Endodermal cell (in vitro differentiated cells): ENCODE measurements at regions not wholly inside any gene's neighbourhood (a gene's known extent, or its start where the extent isn't known, plus 50 kb on each side); places are given as distances from the start of the nearest gene placed in this dataset.

Experiments
- DNase-seq: peaks from one replicate; pipeline ENCODE4 v3.0.0-alpha.2; 2017
- H3K27ac ChIP-seq: 2 replicates; pipeline ENCODE4 v1.5.1; 2013; ENCODE audit warnings: mild to moderate bottlenecking, low read depth, low read length, moderate library complexity
- H3K27me3 ChIP-seq: 2 replicates; pipeline ENCODE4 v1.6.1; 2013; ENCODE audit warnings: mild to moderate bottlenecking, low read length, moderate library complexity; ENCODE audit not compliant: insufficient read depth, control insufficient read depth, poor library complexity, severe bottlenecking
- H3K36me3 ChIP-seq: 2 replicates; pipeline ENCODE4 v1.7.0; 2013; ENCODE audit warnings: mild to moderate bottlenecking, low read length, moderate library complexity; ENCODE audit not compliant: control insufficient read depth, insufficient read depth
- H3K4me1 ChIP-seq: one replicate; pipeline ENCODE4 v1.7.0; 2013; ENCODE audit warnings: low read length; ENCODE audit not compliant: control insufficient read depth, insufficient read depth
- H3K4me3 ChIP-seq: 2 replicates; pipeline ENCODE4 v1.5.1; 2013; ENCODE audit warnings: mild to moderate bottlenecking, low read length, moderate library complexity
- H3K9ac ChIP-seq: 2 replicates; pipeline ENCODE4 v1.6.1; 2013; ENCODE audit warnings: mild to moderate bottlenecking, low read length, moderate library complexity; ENCODE audit not compliant: poor library complexity, severe bottlenecking; ENCODE audit errors: extremely low read depth
- H3K9me3 ChIP-seq: 2 replicates; pipeline ENCODE4 v1.6.1; 2013; ENCODE audit warnings: mild to moderate bottlenecking, low read length, moderate library complexity; ENCODE audit not compliant: control insufficient read depth
- H3K27ac Mint-ChIP-seq: 2 replicates; pipeline ENCODE4 v1.8.0; 2020; ENCODE audit warnings: mixed read lengths
- H3K27me3 Mint-ChIP-seq: 2 replicates; pipeline ENCODE4 v1.8.0; 2021; ENCODE audit warnings: mild to moderate bottlenecking, mixed read lengths; ENCODE audit not compliant: insufficient read depth
- H3K36me3 Mint-ChIP-seq: 2 replicates; pipeline ENCODE4 v1.8.0; 2020; ENCODE audit warnings: low read depth, mixed read lengths
- H3K4me1 Mint-ChIP-seq: 2 replicates; pipeline ENCODE4 v1.8.0; 2020; ENCODE audit warnings: mixed read lengths
- H3K4me3 Mint-ChIP-seq: 2 replicates; pipeline ENCODE4 v1.8.0; 2020; ENCODE audit warnings: mild to moderate bottlenecking, moderate library complexity, mixed read lengths
- H3K9me3 Mint-ChIP-seq: 2 replicates; pipeline ENCODE4 v1.8.0; 2020; ENCODE audit warnings: mild to moderate bottlenecking, mixed read lengths
- WGBS, 2 experiments: methylation state at CpG; one replicate each; pipeline versions ENCODE4 v1.1.5 to v1.1.7; 2013; ENCODE audit warnings: missing lambda C conversion rate in 2 of 2, mixed read lengths in 1 of 2; ENCODE audit not compliant: insufficient coverage in 1 of 2, insufficient read length in 1 of 2; 5-methylcytosine and 5-hydroxymethylcytosine counted together
- TF ChIP-seq, protein P1 (sequence below): fragments of 200-600 bp; sonication (generic); conservative IDR thresholded peaks from 2 replicates; pipeline ENCODE4 v1.5.0; 2021; ENCODE audit warnings: antibody characterized with exemption, mild to moderate bottlenecking

DNA sequence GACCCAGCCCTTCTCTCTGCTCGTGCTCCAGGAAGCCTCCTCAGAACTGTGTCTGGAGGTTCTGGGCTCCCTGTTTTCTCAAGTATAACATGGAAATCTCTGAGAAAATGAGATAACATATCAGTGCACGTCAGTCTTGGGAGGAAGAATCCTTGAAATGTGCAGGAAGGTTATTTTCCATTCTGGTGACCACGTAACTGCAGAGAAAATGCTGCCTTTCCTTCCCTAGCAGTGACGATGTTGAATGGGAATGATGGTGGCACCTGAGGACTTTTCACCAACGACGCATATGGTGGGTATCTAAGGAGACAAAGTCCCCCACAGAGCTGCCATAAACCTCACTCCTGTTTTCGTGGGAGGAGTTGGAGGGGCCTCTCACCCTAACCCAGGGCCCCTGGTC lies 272.1 kb upstream of the SIX2 start:
- peaks cover 20% of the 10 kb centered on the region for H3K27me3 ChIP-seq
- Mint-ChIP-seq H3K9me3 (peaks cover 2% of the 10 kb centered on the region), H3K36me3 (no peaks in the 10 kb centered on the region), H3K27me3 (peaks cover 23% of the 10 kb centered on the region), H3K27ac (no peak overlapping the region), H3K4me1 (peaks cover 3% of the 10 kb centered on the region), H3K4me3 (no peak overlapping the region)
- DNase-seq, result no peak
- no peak overlapping the region for H3K27ac ChIP-seq
- WGBS, 2 experiments, result 91 to 100% methylated on average over 2 to 7 of the region's 7 CpGs
- no peak overlapping the region for H3K9ac ChIP-seq
- peaks cover 5% of the 10 kb centered on the region for H3K9me3 ChIP-seq
- no peaks in the 10 kb centered on the region for H3K36me3 ChIP-seq
- TF ChIP-seq, protein P1, sequence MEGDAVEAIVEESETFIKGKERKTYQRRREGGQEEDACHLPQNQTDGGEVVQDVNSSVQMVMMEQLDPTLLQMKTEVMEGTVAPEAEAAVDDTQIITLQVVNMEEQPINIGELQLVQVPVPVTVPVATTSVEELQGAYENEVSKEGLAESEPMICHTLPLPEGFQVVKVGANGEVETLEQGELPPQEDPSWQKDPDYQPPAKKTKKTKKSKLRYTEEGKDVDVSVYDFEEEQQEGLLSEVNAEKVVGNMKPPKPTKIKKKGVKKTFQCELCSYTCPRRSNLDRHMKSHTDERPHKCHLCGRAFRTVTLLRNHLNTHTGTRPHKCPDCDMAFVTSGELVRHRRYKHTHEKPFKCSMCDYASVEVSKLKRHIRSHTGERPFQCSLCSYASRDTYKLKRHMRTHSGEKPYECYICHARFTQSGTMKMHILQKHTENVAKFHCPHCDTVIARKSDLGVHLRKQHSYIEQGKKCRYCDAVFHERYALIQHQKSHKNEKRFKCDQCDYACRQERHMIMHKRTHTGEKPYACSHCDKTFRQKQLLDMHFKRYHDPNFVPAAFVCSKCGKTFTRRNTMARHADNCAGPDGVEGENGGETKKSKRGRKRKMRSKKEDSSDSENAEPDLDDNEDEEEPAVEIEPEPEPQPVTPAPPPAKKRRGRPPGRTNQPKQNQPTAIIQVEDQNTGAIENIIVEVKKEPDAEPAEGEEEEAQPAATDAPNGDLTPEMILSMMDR, result no peak
- H3K4me3 ChIP-seq, result no peak overlapping the region
- H3K4me1 ChIP-seq, result peaks cover 4% of the 10 kb centered on the region

DNA sequence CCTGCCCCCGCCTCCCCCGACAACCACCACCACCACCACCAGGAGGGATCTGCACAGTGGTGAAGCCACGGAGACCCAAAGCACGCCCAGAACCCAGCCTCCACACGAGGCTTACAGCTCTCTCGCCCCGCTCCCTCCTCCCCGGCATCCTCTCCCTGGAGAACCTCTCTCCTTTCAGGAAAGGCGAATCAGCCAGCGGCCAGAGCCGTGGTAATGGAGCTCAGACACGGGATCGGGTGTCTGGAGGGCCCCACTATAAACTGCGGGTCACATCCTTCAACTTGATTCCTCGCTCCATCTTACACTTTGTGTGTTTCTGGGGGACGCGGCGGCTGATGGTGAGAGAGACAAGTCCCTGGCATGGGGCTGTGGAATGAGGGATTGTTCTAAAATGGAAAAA lies 271.5 kb upstream of the SIX2 start:
- Histone ChIP-seq H3K36me3 (no peaks in the 10 kb centered on the region), H3K27me3 (peaks cover 20% of the 10 kb centered on the region), H3K9me3 (peaks cover 5% of the 10 kb centered on the region), H3K27ac (no peak overlapping the region), H3K4me3 (no peak overlapping the region), H3K4me1 (peaks cover 4% of the 10 kb centered on the region), H3K9ac (no peak overlapping the region)
- Mint-ChIP-seq H3K4me3 (no peak overlapping the region), H3K36me3 (no peaks in the 10 kb centered on the region), H3K27ac (no peak overlapping the region), H3K4me1 (peaks cover 3% of the 10 kb centered on the region), H3K9me3 (peaks cover 2% of the 10 kb centered on the region), H3K27me3 (peaks cover 23% of the 10 kb centered on the region)
- TF ChIP-seq, protein P1, result no peak
- 92 to 93% methylated on average over 10 to 18 of the region's 18 CpGs for WGBS, 2 experiments
- no peak for DNase-seq

DNA sequence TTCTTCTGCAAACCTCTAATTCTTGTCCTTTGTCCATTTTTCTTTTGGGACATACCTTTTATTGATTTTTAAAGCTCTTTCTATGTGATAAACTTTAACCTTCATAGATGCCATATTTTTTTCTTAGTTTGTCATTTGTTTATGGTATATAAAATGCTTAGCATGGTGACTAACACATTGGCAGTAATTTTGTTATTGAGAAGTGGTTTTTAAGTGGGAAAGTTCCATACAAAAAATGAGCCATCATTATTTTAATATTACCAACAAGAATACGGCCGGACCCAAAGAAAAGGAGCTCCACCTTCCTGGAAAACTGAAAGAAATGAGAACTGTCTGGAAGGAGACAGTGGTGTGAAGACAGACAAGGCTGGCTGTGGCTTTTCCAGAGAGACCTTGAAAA lies 270.1 kb upstream of the SIX2 start:
- Histone ChIP-seq H3K27me3 (peaks cover 20% of the 10 kb centered on the region), H3K9me3 (no peaks in the 10 kb centered on the region), H3K4me3 (no peak overlapping the region), H3K9ac (no peak overlapping the region), H3K36me3 (no peaks in the 10 kb centered on the region), H3K4me1 (peaks cover 4% of the 10 kb centered on the region), H3K27ac (no peak overlapping the region)
- Mint-ChIP-seq H3K36me3 (no peaks in the 10 kb centered on the region), H3K4me3 (no peak overlapping the region), H3K4me1 (peaks cover 18% of the 10 kb centered on the region), H3K27ac (no peak overlapping the region), H3K9me3 (no peaks in the 10 kb centered on the region), H3K27me3 (peaks cover 23% of the 10 kb centered on the region)
- TF ChIP-seq, protein P1, result no peak
- DNase-seq, result no peak
- WGBS, 2 experiments, result 100% methylated on average over 2 of the region's 2 CpGs; no CpG with 5 or more reads in 1 of the 2 experiments
